Prostate gland (tissue), 2 donors: ENCODE measurements at regions not wholly inside any gene's neighbourhood (a gene's known extent, or its start where the extent isn't known, plus 50 kb on each side); places are given as distances from the start of the nearest gene placed in this dataset.

ENCODE experiments used
- DNase-seq: peaks from one replicate; pipeline ENCODE4 v3.0.0-alpha.2; 2019; ENCODE audit warnings: low spot score
- H3K27ac ChIP-seq, 2 donors: fragments of 200-600 bp; sonication (generic); 2 replicates each; pipeline ENCODE4 v1.5.1; 2017 to 2019
- H3K27me3 ChIP-seq: fragments of 200-600 bp; sonication (generic); replicated peaks from 2 replicates; pipeline ENCODE4 v1.5.1; 2019; ENCODE audit not compliant: insufficient read depth
- H3K36me3 ChIP-seq, 2 donors: fragments of 200-600 bp; sonication (generic); 1 replicate in 1 of 2; 2 replicates in 1 of 2; pipeline versions ENCODE4 v1.5.1 to v1.8.1; 2017 to 2019
- H3K4me1 ChIP-seq: fragments of 200-600 bp; sonication (generic); replicated peaks from 2 replicates; pipeline ENCODE4 v1.5.1; 2019
- H3K4me3 ChIP-seq, 2 donors: fragments of 200-600 bp; sonication (generic); 2 replicates each; pipeline ENCODE4 v1.5.1; 2017 to 2019
- H3K9me3 ChIP-seq: fragments of 200-600 bp; sonication (generic); 2 replicates; pipeline ENCODE4 v1.5.1; 2017
- CTCF ChIP-seq, 4 experiments: fragments of 200-600 bp in 2 of 4; fragments of 450-650 bp in 2 of 4; sonication (generic) in 2 of 4; IDR thresholded peaks; 1 replicate in 3 of 4; 2 replicates in 1 of 4; pipeline ENCODE4 v1.5.1; 2016 to 2019; ENCODE audit warnings: antibody characterized with exemption in 4 of 4, mild to moderate bottlenecking in 2 of 4, moderate library complexity in 2 of 4
- POLR2A ChIP-seq: fragments of 450-650 bp; IDR thresholded peaks from one replicate; pipeline ENCODE4 v1.6.1; 2016; ENCODE audit warnings: antibody characterized with exemption, mild to moderate bottlenecking
- POLR2AphosphoS5 ChIP-seq: sonication (generic); formaldehyde crosslinking; IDR thresholded peaks from one replicate; pipeline ENCODE4 v1.6.1; 2017; ENCODE audit warnings: antibody characterized with exemption
- WGBS: methylation state at CpG from one replicate; pipeline ENCODE4 v1.1.5; 2018; 5-methylcytosine and 5-hydroxymethylcytosine counted together
- intact Hi-C: fragments of 100-400 bp; cut with DNase I; formaldehyde crosslinking; loops from one replicate; pipeline ENCODE4 v1.14.2; 2022

- Histone ChIP-seq H3K36me3 (no peaks in the 10 kb centered on the region), H3K4me3 (no peak overlapping the region), H3K9me3 (no peaks in the 10 kb centered on the region), H3K27ac (no peak overlapping the region), H3K27me3 (no peaks in the 10 kb centered on the region), H3K4me1 (no peaks in the 10 kb centered on the region)
- WGBS: 86% methylated on average over 3 of the region's 3 CpGs
- no peak for DNase-seq
- intact Hi-C loops: no loop called here
- no peak for TF ChIP-seq POLR2AphosphoS5
- TF ChIP-seq POLR2A: no peak
- no peak for TF ChIP-seq CTCF (IDR thresholded peaks at IDR 0.05)
Measured at GRCh38 chr2:52880872-52881271, 886.7 kb upstream of the CHAC2 start.

DNA sequence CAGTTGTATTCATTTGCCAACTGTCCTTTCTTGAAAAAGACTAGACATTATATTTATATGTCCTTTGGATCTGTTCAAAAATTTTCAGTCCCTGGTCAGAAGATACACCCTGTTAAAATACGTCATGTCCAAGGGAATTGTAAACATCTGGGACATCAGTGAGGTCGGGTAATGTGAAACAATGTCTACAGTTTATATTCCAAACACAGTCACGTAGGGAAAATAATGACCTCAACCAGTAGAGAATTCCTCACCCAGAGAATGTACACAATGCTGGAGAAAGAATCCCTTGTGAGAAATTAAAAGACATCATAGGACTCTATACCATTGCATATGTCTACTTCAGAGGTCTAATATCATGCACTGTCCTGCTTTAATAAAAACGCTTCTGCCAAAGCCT lies 888.0 kb upstream of the CHAC2 start:
- H3K27ac ChIP-seq: no peak overlapping the region
- intact Hi-C loops: no loop called here
- TF ChIP-seq POLR2A (no peak), CTCF (IDR thresholded peaks at IDR 0.05) (no peak), POLR2AphosphoS5 (no peak)
- no peak overlapping the region for H3K4me3 ChIP-seq
- 78% methylated on average over 4 of the region's 4 CpGs for WGBS
- H3K36me3 ChIP-seq: no peaks in the 10 kb centered on the region
- no peak for DNase-seq
- no peaks in the 10 kb centered on the region for H3K4me1 ChIP-seq
- H3K9me3 ChIP-seq: no peaks in the 10 kb centered on the region
- no peaks in the 10 kb centered on the region for H3K27me3 ChIP-seq

GRCh38 chr2:52877703-52878102 lies 889.9 kb upstream of the CHAC2 start:
- intact Hi-C loops: no loop called here
- Histone ChIP-seq H3K4me1 (no peaks in the 10 kb centered on the region), H3K27ac (no peak overlapping the region), H3K36me3 (no peaks in the 10 kb centered on the region), H3K9me3 (no peaks in the 10 kb centered on the region), H3K4me3 (no peak overlapping the region), H3K27me3 (no peaks in the 10 kb centered on the region)
- TF ChIP-seq POLR2AphosphoS5 (no peak), CTCF (IDR thresholded peaks at IDR 0.05) (no peak), POLR2A (no peak)
- 39% methylated on average over 1 of the region's 1 CpG for WGBS
- no peak for DNase-seq

DNA sequence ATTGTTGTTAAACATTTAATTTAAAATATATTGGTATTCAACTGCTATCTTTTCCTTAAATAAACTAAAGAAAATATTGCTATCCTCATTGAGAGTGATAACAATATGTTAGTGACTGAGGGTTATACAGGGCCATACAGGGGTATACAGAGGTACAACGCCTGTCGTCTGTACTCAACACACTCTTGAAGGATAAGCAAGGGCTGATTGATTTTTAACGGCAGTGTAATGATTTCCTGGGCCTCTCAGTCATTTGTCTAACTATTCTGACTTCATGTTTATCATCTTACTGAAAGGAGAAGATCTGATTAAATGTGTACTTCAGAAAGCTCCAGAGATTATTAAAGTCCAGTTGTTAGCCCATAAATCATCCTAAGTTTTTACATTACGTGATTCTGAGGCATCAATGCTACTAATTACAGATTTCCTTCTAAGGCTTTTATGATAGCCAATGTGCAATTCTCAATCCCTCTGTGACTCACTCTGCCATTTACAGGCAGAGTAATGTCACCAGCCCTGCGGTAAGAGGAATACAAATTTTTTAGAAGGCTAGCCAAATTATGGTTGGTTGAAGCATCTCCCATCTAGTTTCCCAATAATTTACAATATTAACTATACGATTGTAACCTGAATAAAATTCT lies 893.0 kb upstream of the CHAC2 start:
- Histone ChIP-seq H3K36me3 (no peaks in the 10 kb centered on the region), H3K27me3 (no peaks in the 10 kb centered on the region), H3K9me3 (no peaks in the 10 kb centered on the region), H3K27ac (no peak overlapping the region), H3K4me1 (no peaks in the 10 kb centered on the region), H3K4me3 (no peak overlapping the region)
- no peak for DNase-seq
- no peak for TF ChIP-seq POLR2AphosphoS5
- no peak for TF ChIP-seq CTCF (IDR thresholded peaks at IDR 0.05)
- intact Hi-C loops: no loop called here
- 74% methylated on average over 6 of the region's 6 CpGs for WGBS

DNA sequence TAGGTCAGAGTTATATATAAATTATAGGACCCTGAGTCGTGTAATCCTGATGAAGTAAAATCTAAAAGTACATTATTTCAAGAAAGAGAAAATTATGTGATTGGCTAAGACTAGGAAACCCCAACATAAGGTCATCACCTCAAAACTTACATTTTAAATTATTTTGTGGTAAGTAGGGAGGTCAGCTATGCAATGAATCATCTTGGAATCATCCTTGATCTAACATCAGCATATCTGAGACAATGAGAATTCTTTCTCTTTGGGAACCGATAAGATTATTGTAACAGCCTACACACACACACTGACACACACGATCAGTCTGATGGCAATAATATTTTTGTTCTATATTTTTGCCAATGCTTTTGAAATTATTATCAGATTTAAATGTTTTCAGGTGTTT lies 904.8 kb upstream of the CHAC2 start:
- Histone ChIP-seq H3K9me3 (no peaks in the 10 kb centered on the region), H3K4me1 (no peaks in the 10 kb centered on the region), H3K27me3 (no peaks in the 10 kb centered on the region), H3K36me3 (no peaks in the 10 kb centered on the region), H3K27ac (no peak overlapping the region), H3K4me3 (no peak overlapping the region)
- intact Hi-C loops: no loop called here
- WGBS: 77% methylated on average over 3 of the region's 3 CpGs
- TF ChIP-seq POLR2A (no peak), CTCF (IDR thresholded peaks at IDR 0.05) (no peak), POLR2AphosphoS5 (no peak)
- no peak for DNase-seq
